A549 (cell line): ENCODE measurements at regions not wholly inside any gene's neighbourhood (a gene's known extent, or its start where the extent isn't known, plus 50 kb on each side); places are given as distances from the start of the nearest gene placed in this dataset.

Experiments used
- MAFK ChIP-seq: fragments of 450-650 bp; IDR thresholded peaks from 2 replicates; pipeline ENCODE4 v1.6.1; 2014; ENCODE audit not compliant: partially characterized antibody
- NFE2L2 ChIP-seq: fragments of 150-350 bp; conservative IDR thresholded peaks from 2 replicates; pipeline ENCODE4 v1.6.1; 2014; ENCODE audit warnings: low read length
- POLR2A ChIP-seq: IDR thresholded peaks from 2 replicates; pipeline ENCODE4 v1.6.1; 2012; ENCODE audit warnings: mild to moderate bottlenecking, low read length
- RAD21 ChIP-seq, 2 experiments: fragments of >200 bp in 1 of 2; sonication (Bioruptor Twin) in 1 of 2; formaldehyde crosslinking in 1 of 2; IDR thresholded peaks in 1 of 2; conservative IDR thresholded peaks in 1 of 2; 2 replicates in 1 of 2; 3 replicates in 1 of 2; pipeline ENCODE4 v1.6.1; 2012 to 2018; ENCODE audit warnings: inconsistent platforms in 1 of 2
- RARB ChIP-seq: fragments of 250-450 bp; sonication (Bioruptor Pico); IDR thresholded peaks from 2 replicates; pipeline ENCODE4 v1.8.0; 2021; ENCODE audit warnings: mild to moderate bottlenecking, moderate library complexity
- RFX5 ChIP-seq: fragments of 450-650 bp; IDR thresholded peaks from 2 replicates; pipeline ENCODE4 v1.7.1; 2014; ENCODE audit warnings: antibody characterized with exemption, mild to moderate bottlenecking, moderate library complexity
- SMC3 ChIP-seq: fragments of >200 bp; sonication (Bioruptor Twin); formaldehyde crosslinking; IDR thresholded peaks from 3 replicates; pipeline ENCODE4 v1.6.1; 2018; ENCODE audit warnings: inconsistent platforms
- TF ChIP-seq, protein P1 (sequence below): fragments of 150-350 bp; IDR thresholded peaks from 2 replicates; pipeline ENCODE4 v1.6.1; 2014; ENCODE audit warnings: low read depth, mild to moderate bottlenecking, low read length
- TF ChIP-seq, protein P2 (sequence below): IDR thresholded peaks from 2 replicates; pipeline ENCODE4 v1.6.1; 2012; ENCODE audit warnings: low read depth, borderline replicate concordance
- TF ChIP-seq, protein P3 (sequence below): fragments of >200 bp; sonication (Bioruptor Twin); formaldehyde crosslinking; IDR thresholded peaks from 3 replicates; pipeline ENCODE4 v1.5.1; 2016
- TF ChIP-seq, protein P4 (sequence below): fragments of 250-450 bp; sonication (Bioruptor Pico); IDR thresholded peaks from 2 replicates; pipeline ENCODE4 v1.5.0; 2021; ENCODE audit warnings: mild to moderate bottlenecking, moderate library complexity, borderline replicate concordance
- TF ChIP-seq, protein P5 (sequence below): fragments of >200 bp; sonication (Bioruptor Twin); formaldehyde crosslinking; IDR thresholded peaks from 2 replicates; pipeline ENCODE4 v1.6.1; 2016

DNA sequence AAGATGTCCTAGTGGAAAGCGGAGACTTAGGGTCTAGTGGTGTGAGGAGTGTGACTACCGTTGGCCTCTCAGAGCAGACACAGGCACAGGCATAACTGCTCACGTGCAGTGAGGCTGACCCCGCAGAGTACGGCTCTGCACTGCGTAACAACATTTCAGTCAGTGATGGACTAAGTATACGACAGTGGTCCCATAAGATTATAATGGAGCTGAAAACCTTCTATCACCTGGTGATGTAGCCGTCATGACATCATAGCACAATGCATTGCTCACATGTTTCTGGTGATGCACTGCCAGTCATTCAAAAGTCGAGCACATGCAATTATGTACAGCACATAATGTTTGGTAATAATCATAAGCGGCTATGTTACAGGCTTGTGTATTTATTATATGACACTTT is 179.6 kb downstream of the VAPA start:
- TF ChIP-seq RFX5 (no peak), NFE2L2 (no peak), POLR2A (no peak), SMC3 (no peak), RARB (no peak), MAFK (no peak), RAD21 (conservative IDR thresholded peaks at IDR 0.05 in 1 of 2, IDR thresholded peaks at IDR 0.05 in 1 of 2) (no peak)
- TF ChIP-seq, protein P1, sequence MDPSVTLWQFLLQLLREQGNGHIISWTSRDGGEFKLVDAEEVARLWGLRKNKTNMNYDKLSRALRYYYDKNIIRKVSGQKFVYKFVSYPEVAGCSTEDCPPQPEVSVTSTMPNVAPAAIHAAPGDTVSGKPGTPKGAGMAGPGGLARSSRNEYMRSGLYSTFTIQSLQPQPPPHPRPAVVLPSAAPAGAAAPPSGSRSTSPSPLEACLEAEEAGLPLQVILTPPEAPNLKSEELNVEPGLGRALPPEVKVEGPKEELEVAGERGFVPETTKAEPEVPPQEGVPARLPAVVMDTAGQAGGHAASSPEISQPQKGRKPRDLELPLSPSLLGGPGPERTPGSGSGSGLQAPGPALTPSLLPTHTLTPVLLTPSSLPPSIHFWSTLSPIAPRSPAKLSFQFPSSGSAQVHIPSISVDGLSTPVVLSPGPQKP: no peak
- TF ChIP-seq, protein P2, sequence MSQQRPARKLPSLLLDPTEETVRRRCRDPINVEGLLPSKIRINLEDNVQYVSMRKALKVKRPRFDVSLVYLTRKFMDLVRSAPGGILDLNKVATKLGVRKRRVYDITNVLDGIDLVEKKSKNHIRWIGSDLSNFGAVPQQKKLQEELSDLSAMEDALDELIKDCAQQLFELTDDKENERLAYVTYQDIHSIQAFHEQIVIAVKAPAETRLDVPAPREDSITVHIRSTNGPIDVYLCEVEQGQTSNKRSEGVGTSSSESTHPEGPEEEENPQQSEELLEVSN: no peak
- TF ChIP-seq, protein P3, sequence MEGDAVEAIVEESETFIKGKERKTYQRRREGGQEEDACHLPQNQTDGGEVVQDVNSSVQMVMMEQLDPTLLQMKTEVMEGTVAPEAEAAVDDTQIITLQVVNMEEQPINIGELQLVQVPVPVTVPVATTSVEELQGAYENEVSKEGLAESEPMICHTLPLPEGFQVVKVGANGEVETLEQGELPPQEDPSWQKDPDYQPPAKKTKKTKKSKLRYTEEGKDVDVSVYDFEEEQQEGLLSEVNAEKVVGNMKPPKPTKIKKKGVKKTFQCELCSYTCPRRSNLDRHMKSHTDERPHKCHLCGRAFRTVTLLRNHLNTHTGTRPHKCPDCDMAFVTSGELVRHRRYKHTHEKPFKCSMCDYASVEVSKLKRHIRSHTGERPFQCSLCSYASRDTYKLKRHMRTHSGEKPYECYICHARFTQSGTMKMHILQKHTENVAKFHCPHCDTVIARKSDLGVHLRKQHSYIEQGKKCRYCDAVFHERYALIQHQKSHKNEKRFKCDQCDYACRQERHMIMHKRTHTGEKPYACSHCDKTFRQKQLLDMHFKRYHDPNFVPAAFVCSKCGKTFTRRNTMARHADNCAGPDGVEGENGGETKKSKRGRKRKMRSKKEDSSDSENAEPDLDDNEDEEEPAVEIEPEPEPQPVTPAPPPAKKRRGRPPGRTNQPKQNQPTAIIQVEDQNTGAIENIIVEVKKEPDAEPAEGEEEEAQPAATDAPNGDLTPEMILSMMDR: no peak
- TF ChIP-seq, protein P4, sequence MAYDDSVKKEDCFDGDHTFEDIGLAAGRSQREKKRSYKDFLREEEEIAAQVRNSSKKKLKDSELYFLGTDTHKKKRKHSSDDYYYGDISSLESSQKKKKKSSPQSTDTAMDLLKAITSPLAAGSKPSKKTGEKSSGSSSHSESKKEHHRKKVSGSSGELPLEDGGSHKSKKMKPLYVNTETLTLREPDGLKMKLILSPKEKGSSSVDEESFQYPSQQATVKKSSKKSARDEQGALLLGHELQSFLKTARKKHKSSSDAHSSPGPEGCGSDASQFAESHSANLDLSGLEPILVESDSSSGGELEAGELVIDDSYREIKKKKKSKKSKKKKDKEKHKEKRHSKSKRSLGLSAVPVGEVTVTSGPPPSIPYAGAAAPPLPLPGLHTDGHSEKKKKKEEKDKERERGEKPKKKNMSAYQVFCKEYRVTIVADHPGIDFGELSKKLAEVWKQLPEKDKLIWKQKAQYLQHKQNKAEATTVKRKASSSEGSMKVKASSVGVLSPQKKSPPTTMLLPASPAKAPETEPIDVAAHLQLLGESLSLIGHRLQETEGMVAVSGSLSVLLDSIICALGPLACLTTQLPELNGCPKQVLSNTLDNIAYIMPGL (CRISPR knock-in tag): no peak
- TF ChIP-seq, protein P5, sequence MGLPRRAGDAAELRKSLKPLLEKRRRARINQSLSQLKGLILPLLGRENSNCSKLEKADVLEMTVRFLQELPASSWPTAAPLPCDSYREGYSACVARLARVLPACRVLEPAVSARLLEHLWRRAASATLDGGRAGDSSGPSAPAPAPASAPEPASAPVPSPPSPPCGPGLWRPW: no peak
